ENCODE measurements at regions not wholly inside any gene's neighbourhood (a gene's known extent, or its start where the extent isn't known, plus 50 kb on each side); places are given as distances from the start of the nearest gene placed in this dataset.

GRCh38 chr13:70568571-70568970 lies 460.3 kb upstream of the KLHL1 start:
- no peak overlapping the region for H3K4me3 ChIP-seq (ENCODE audit: low read depth, low read length)
- TF ChIP-seq CTCF (IDR thresholded peaks at IDR 0.05; ENCODE audit: low read depth, low read length, missing control alignments): peak; percentile 28
- peak; percentile 49 for DNase-seq (ENCODE audit: low read depth)
- in situ Hi-C loops (cut with HindIII; ENCODE audit: low sequenced_read_pairs): no loop called here

GRCh38 chr13:70544706-70545105 lies 436.5 kb upstream of the KLHL1 start:
- TF ChIP-seq CTCF (IDR thresholded peaks at IDR 0.05; ENCODE audit: low read depth, low read length, missing control alignments): no peak
- DNase-seq (ENCODE audit: low read depth): no peak
- in situ Hi-C loops (cut with HindIII; ENCODE audit: low sequenced_read_pairs): no loop called here
- no peak overlapping the region for H3K4me3 ChIP-seq (ENCODE audit: low read depth, low read length)

- DNase-seq (ENCODE audit: low read depth): no peak
- H3K4me3 ChIP-seq (ENCODE audit: low read depth, low read length): no peak overlapping the region
- no peak for TF ChIP-seq CTCF (IDR thresholded peaks at IDR 0.05; ENCODE audit: low read depth, low read length, missing control alignments)
- in situ Hi-C loops (cut with HindIII; ENCODE audit: low sequenced_read_pairs): no loop called here
These were observed 433.2 kb upstream of the KLHL1 start for GRCh38 chr13:70541451-70541850.

- no peak for DNase-seq (ENCODE audit: low read depth)
- no peak for TF ChIP-seq CTCF (IDR thresholded peaks at IDR 0.05; ENCODE audit: low read depth, low read length, missing control alignments)
- in situ Hi-C loops (cut with HindIII; ENCODE audit: low sequenced_read_pairs): no loop called here
- no peak overlapping the region for H3K4me3 ChIP-seq (ENCODE audit: low read depth, low read length)
These were observed 426.2 kb upstream of the KLHL1 start for GRCh38 chr13:70534466-70534865.

GRCh38 chr13:70529652-70530051 lies 421.4 kb upstream of the KLHL1 start:
- in situ Hi-C loops (cut with HindIII; ENCODE audit: low sequenced_read_pairs): no loop called here
- H3K4me3 ChIP-seq (ENCODE audit: low read depth, low read length): no peak overlapping the region
- DNase-seq (ENCODE audit: low read depth): no peak
- TF ChIP-seq CTCF (IDR thresholded peaks at IDR 0.05; ENCODE audit: low read depth, low read length, missing control alignments): no peak

- H3K4me3 ChIP-seq (ENCODE audit: low read depth, low read length): no peak overlapping the region
- in situ Hi-C loops (cut with HindIII; ENCODE audit: low sequenced_read_pairs): no loop called here
- DNase-seq (ENCODE audit: low read depth): no peak
- no peak for TF ChIP-seq CTCF (IDR thresholded peaks at IDR 0.05; ENCODE audit: low read depth, low read length, missing control alignments)
These were observed 419.3 kb upstream of the KLHL1 start for GRCh38 chr13:70527599-70527998.

- TF ChIP-seq CTCF (IDR thresholded peaks at IDR 0.05; ENCODE audit: low read depth, low read length, missing control alignments): no peak
- DNase-seq (ENCODE audit: low read depth): peak; percentile 22
- H3K4me3 ChIP-seq (ENCODE audit: low read depth, low read length): no peak overlapping the region
- in situ Hi-C loops (cut with HindIII; ENCODE audit: low sequenced_read_pairs): no loop called here
These were observed 415.4 kb upstream of the KLHL1 start for GRCh38 chr13:70523622-70524021.

Data from astrocyte of the cerebellum (primary cell).